GM21367 (cell line): ENCODE measurements at regions not wholly inside any gene's neighbourhood (a gene's known extent, or its start where the extent isn't known, plus 50 kb on each side); places are given as distances from the start of the nearest gene placed in this dataset.
A peak's percentile ranks its signal among the peaks of the same experiment; 100 is the strongest.
"Not testable (repeated sequence)": the region's sequence is repeated elsewhere in the genome, so short reads cannot be mapped to it uniquely, and the experiment has no call there.

Experiments used
- ATAC-seq: cut with Tn5 transposase; IDR thresholded peaks from one replicate; pipeline ENCODE4 v1.9.1; 2021; ENCODE audit not compliant: unreplicated experiment

- ATAC-seq, result not testable (repeated sequence)
Observed at GRCh38 chrX:42157923-42158322, 234.6 kb upstream of the CASK start.

GRCh38 chrX:42151808-42152207 is 228.5 kb upstream of the CASK start:
- ATAC-seq, result no peak

- ATAC-seq, result no peak
Observed at GRCh38 chrX:42149765-42150164, 226.4 kb upstream of the CASK start.

DNA sequence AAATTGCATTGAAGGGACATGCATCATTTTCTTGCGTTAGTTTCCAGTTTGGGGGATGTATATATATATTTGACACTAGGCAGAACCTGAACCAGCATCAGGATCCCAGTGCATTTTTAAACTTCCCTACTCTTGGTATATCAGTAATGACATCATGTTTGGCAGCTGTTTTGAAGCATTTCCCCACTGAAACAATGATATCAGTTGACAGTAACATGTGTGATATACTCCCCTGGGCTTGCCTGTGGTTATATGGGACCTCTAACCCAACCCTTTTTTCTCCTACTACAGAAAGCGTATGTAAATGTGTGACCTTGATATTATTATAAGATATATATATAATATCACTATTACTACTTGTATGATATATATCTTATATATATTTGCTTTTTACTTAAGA is 225.9 kb upstream of the CASK start:
- no peak for ATAC-seq

- ATAC-seq, result no peak
Observed at GRCh38 chrX:42143866-42144592, 220.7 kb upstream of the CASK start.

GRCh38 chrX:42140320-42140719 is 217.0 kb upstream of the CASK start:
- no peak for ATAC-seq

DNA sequence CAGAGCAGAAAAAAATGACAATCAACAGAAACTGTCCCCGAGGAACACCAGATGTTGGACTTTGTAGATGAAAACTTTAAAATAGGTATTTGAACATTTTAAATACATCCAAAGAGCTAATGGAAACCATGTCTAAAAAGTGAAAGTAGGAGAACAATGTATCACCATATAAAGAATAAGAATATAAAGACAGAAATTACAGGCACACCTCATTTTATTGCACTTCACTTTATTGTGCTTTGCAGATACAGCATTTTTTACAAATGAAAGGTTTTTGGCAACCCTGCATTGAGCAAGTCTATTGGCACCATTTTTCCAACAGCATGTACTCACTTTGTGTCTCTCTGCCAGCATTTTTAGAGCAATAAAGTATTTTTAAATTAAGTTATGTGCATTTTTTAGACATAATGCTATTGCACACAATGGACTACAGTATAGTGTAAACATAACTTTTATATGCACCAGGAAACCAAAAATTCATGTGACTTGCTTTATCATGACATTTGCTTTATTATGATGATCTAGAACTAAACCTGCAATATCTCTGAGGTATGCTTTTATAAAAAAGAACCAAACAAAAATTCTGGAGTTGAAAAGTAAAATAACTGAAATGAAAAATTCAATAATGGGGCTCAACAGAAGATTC is 212.4 kb upstream of the CASK start:
- ATAC-seq, result no peak

- ATAC-seq, result no peak
Observed at GRCh38 chrX:42131856-42132255, 208.5 kb upstream of the CASK start.

GRCh38 chrX:42129022-42129940 is 205.9 kb upstream of the CASK start:
- ATAC-seq, result no peak

DNA sequence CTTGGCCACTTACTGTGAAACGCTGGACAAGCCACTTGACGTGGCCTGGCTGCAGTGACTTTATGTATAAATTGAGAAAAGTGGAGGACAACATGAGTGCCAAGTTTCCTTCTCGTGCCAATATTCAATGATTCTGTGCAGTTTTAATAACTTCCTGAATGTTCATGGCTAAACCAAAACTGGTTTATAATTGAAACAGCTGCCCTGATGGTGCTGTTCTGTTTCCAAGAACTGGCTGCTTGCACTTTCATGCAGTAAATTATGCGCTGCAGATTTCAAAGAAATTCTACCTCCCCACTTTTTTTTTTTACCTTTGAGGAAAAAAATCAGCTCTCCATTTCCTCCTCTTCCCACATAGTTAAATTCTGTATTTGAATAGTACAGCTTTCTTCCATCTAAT is 205.2 kb upstream of the CASK start:
- ATAC-seq, result no peak

DNA sequence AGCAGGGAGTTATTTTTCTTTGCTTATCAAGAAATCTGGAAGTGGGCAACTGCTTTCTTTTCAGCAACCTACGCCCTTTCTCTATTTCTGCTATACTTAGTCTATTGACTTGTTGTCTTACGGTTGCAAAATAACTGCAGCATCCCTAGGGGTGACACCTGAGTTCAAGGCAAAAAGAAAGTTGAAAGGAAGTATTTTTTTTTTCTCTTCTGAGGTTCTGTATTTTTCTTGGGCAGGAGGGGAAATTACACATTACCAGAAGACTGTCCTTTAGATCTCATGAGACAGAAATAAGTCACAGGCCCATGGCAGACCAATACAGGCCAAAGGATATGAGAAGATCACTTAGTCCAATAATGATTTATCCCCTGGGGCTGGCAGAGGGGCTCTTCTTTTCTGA is 204.7 kb upstream of the CASK start:
- ATAC-seq, result no peak

DNA sequence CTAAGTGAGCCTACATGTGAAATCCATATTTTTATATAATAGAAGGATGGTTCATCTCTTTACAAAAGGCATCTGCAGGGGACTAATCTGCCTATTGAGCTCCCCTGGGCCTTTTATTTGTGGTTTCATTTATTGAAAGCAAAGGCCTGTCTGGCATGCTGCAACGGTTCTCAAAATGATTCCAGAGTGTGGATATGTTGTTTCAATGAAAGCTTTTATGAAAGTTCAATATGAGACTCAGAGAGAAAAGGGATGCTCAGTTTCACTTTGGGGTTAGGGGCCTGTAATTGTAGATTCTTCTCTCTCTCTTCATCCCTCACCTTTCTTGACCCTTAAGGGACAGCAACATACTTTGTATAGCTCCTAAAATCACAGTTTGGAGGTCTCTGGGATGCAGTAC is 204.2 kb upstream of the CASK start:
- no peak for ATAC-seq

GRCh38 chrX:42123369-42123768 is 200.0 kb upstream of the CASK start:
- ATAC-seq, result no peak

DNA sequence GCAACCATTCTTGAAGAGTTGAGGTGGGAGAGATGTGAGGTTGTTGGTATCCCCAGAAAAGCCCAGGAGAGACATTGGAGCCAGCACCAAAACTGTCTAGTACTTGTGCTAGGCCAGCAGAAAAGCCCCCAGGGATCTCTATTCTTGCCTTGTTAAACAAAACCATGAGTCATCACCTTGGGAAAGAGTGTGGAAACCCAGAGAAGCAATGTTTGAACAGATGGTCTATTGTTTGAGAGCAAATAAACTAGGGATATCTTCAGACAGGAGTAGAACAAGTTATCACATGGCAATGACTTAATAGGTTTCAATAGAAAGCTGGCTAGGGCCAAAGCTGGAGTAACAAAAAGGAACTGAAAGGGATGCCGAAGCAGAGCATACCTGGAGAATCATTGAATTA is 195.7 kb upstream of the CASK start:
- ATAC-seq, result no peak

GRCh38 chrX:42117318-42117717 is 194.0 kb upstream of the CASK start:
- peak; percentile 65 for ATAC-seq

DNA sequence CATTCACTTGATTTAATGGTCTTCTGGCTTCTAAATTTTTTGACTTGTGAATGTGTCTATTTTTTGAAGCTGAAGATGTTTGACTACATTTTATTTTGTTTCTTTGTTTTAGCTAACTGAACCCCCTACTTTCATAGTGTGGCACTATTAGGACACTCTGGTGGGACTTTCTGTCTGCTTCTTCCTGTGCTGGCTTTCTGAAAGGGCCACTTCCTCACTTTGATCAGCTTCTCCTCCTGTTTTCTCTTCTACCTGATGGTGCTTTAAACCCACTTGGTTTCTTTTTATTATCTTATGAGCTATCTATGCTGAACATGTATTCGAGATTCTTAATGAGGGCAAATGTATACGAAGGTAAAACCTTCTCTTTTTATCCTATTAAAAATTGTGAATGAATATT is 186.1 kb upstream of the CASK start:
- ATAC-seq, result no peak

DNA sequence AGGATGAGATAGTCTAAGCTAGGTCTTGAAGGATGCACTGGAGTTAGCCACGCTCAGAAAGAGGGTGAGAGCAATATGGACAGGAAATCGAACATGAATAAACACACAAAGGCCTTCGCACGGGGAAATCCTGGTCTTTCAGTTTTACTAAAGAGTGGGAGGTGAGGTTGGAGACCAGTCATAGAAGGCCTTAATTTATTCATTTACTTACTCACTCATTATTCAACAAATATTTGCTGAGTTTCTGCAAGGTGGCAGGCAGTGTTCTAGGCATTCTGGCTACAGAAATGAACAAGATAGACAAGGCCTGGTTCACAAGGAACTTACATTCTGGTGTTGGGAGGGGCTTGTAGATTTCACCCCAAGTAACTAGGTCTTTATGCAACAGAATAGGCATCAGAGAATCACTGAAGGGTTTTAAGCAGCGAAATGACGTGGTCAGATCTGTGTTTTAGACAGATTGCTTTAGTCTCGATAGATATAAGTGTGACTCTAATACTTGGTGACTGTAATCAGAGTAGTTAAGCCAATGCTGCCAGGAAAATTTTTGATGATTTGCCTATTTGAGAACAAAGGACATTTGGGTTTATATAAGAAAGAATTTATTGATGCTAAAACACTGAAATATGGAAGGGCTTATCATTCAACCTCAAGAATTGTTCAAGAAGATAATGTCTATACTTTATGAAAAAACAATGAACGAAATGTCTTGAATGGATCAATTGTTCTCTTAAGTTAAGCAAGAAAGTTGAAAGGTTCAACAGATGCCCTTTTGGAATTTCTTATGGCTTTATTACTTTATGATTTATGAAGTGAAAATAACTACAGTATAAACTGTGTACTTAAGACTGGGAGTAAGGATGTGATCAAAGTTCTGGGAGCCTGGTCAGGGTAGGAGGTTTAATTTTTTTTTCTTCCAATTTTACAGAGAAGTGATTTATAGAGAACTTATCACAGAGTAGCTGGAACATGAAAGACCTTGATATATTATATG is 184.4 kb upstream of the CASK start:
- no peak for ATAC-seq

DNA sequence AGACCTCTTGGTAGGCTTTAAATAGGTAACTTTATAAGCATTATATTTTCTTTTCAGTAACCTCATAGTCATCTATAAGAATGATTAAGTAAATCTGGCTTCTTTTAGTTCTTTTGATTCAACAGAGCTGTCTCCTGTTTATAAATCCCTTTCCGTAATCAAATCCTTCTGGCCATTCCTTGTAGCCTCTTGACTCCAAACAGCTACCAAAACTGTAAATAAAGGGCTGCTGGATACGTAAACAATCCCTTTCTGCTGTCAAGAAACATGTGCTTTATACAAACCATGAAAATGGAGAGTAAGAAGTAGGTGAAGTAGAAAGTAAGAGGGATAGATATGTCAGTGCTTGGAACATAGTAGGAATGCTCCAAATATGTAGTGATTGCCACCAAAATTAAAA is 183.2 kb upstream of the CASK start:
- ATAC-seq, result no peak

- ATAC-seq, result no peak
Observed at GRCh38 chrX:42102586-42103282, 179.4 kb upstream of the CASK start.

DNA sequence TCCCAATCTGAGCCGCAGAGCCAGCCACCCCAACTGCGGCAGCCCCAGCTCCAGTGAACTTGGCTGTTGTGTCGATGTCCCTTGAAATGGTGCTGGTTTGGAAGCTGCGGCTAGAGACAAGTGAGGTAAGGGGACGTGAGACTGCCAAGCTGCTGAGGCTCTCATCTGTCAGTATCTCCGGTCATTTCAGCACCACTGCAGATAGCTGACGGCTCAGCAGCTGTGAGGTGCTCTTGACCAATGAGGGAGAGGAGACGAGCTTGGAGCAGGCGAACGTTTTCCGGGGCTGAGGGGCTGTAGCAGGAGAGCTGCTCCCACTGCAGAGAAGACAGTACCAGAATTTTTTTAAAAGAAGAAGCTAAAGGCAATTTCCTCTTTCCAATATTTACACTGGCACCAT is 175.5 kb upstream of the CASK start:
- no peak for ATAC-seq
